ENCODE measurements at regions not wholly inside any gene's neighbourhood (a gene's known extent, or its start where the extent isn't known, plus 50 kb on each side); places are given as distances from the start of the nearest gene placed in this dataset.

GRCh38 chr5:138659561-138659960 lies 84.4 kb upstream of the HSPA9 start:
- TF ChIP-seq CTCF (IDR thresholded peaks at IDR 0.05; ENCODE audit: low read depth, low read length) = no peak
- no peak for TF ChIP-seq POLR2A (IDR thresholded peaks at IDR 0.05; ENCODE audit: extremely low read depth, insufficient read length)

All from NB4 (cell line).